ENCODE measurements at regions not wholly inside any gene's neighbourhood (a gene's known extent, or its start where the extent isn't known, plus 50 kb on each side); places are given as distances from the start of the nearest gene placed in this dataset.

DNA sequence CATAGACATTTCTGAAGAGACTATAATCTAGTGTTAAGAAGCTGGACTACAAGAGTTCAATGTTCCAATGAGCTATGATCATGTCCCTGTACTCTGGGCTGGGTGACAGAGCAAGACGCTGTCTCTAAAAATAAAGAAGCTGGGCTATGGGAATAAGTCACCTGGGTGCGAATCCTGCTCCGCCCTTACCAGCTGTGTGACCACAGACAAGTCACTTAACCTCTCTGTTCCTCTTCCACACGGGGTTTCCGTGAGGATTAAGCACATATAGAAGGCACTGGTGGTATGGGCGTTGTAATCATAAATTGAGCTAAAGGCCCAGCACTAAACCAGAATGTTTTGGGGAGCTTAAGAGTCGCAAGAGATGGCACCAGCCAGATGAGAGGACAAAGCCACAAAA, 178.5 kb downstream of the HAUS1 start (continued):
- TF ChIP-seq TFAP4 (CRISPR knock-in tag; IDR thresholded peaks at IDR 0.05; ENCODE audit: borderline replicate concordance) (no peak), POLR3A (IDR thresholded peaks at IDR 0.05; ENCODE audit: borderline replicate concordance, extremely low read depth, insufficient read depth, insufficient read length) (no peak), ARNT (IDR thresholded peaks at IDR 0.05) (no peak)

DNA sequence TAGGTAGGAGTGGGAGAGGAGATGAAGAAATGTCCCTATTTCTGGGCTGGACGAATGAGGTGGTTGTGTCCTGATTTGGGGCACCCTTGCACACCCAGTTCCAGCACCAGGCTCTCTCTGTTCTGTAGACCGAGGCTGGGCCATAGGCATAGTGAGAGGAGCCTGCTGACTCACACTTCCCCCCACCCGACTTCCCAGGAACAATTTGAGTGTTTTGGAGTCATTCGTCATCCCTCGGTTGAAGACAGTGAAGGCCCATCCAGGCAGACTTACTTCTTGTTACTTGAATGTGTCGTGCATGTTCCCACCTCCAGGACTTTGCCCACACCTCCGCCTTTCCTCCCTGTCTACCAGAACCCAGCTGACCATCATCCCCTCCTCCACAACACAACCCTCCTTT, 179.1 kb downstream of the HAUS1 start:
- no peaks in the 10 kb centered on the region for H3K9me3 ChIP-seq (replicated peaks; ENCODE audit: control insufficient read depth, insufficient read depth, low read depth, low read length)
- H3K79me2 ChIP-seq (ENCODE audit: control insufficient read depth, insufficient read depth, low read length): no peaks in the 10 kb centered on the region
- no peak overlapping the region for H3K9ac ChIP-seq (ENCODE audit: insufficient read depth in 1 of 2, low read depth in 2 of 2, low read length in 2 of 2)
- ChIA-PET CTCF (ENCODE audit: low intra/inter-chr PET ratio) (no interaction called here), POLR2A (interaction anchor here (0.6 kb wide), 1 partner anchor 186 kb away, joined by 4 read pairs; no protein-coding TSS in a partner anchor)
- no peak overlapping the region for H3K4me2 ChIP-seq (ENCODE audit: insufficient read depth, low read length)
- H2AFZ ChIP-seq (ENCODE audit: low read depth, low read length): no peak overlapping the region
- 12% methylated on average over 7 of the region's 7 CpGs for WGBS (ENCODE audit: insufficient coverage, low coverage, missing lambda C conversion rate)
- DNase-seq (ENCODE audit: extremely low read depth in 1 of 4, low spot score in 3 of 4) (peak in 2 of 4 experiments; percentile 12 to 20), ATAC-seq (0 out of 3 replicates have a peak, but pooled peaks have one; percentile 15), FAIRE-seq (no peak)
- peaks cover 0 to 9% of the 10 kb centered on the region in 2 experiments; a peak in 1 of 5 replicates for H3K4me1 ChIP-seq (replicated peaks in 1 of 2; ENCODE audit: control insufficient read depth in 2 of 2, insufficient read depth in 2 of 2, low read length in 2 of 2)
- TF ChIP-seq ZBTB2 (IDR thresholded peaks at IDR 0.05): no peak
- TF ChIP-seq JUND (IDR thresholded peaks at IDR 0.05; ENCODE audit: borderline replicate concordance, low read depth, low read length): peak; percentile 17; the same call in 1 of the 2 replicates
- TF ChIP-seq JUND (tag; IDR thresholded peaks at IDR 0.05; ENCODE audit: borderline replicate concordance, low read depth, low read length): no peak
- TF ChIP-seq SPI1 (IDR thresholded peaks at IDR 0.05; ENCODE audit: borderline replicate concordance, low read depth, low read length): peak; percentile 6; the same call in 1 of the 2 replicates
- no peak for TF ChIP-seq KLF10 (CRISPR knock-in tag; IDR thresholded peaks at IDR 0.05)
- H4K20me1 ChIP-seq (replicated peaks; ENCODE audit: control insufficient read depth, insufficient read depth, low read length): peaks cover 5% of the 10 kb centered on the region
- peaks cover 5 to 10% of the 10 kb centered on the region in 2 experiments; a peak in 3 of 5 replicates for H3K27me3 ChIP-seq (ENCODE audit: control insufficient read depth in 2 of 2, insufficient read depth in 2 of 2, low read length in 2 of 2)
- in situ Hi-C loops (cut with MboI) (loop anchor here (10.0 to 25.0 kb wide), 2 partner anchors 204 to 372 kb away; partner anchors contain the start of gene LOXHD1), intact Hi-C loops (cut with micrococcal nuclease) (loop anchor here (5.0 kb wide), 1 partner anchor 109 kb away; no protein-coding TSS in a partner anchor)
- BruUV-seq (replicated peaks): no TSS peak
- no peaks in the 10 kb centered on the region for H3K36me3 ChIP-seq (ENCODE audit: control insufficient read depth, insufficient read depth, low read length)
- no peak overlapping the region for H3K4me3 ChIP-seq
- H3K27ac ChIP-seq (ENCODE audit: extremely low read depth, low read depth, low read length): no peak overlapping the region; the same call in 2 of the 3 replicates
- H3K9me1 ChIP-seq (ENCODE audit: control insufficient read depth, insufficient read depth, low read length): no peaks in the 10 kb centered on the region
